ENCODE measurements at regions not wholly inside any gene's neighbourhood (a gene's known extent, or its start where the extent isn't known, plus 50 kb on each side); places are given as distances from the start of the nearest gene placed in this dataset.

DNA sequence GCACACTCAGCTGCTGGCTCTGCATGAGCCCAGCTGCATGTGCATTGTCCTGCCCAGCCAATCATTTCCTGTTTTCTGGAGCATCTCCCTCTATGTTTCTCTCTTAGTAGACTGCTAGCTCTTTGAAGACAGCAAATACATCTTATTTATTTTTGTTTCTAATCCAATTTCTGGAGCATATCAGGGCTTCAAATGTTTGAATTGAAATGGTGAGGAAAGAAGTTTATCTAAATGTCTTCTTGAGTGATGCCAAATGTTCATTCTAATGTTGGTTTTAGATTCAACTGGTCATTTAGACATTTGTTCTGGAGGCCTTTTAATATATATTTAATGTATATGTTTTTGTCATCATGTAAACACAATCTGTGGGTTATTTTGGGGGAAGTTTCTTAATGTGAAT lies 141.9 kb downstream of the DNAJB9 start:
- FAIRE-seq = no peak

GRCh38 chr7:108716783-108717182 lies 147.1 kb downstream of the DNAJB9 start:
- no peak for FAIRE-seq

GRCh38 chr7:108717781-108718180 lies 148.1 kb downstream of the DNAJB9 start:
- FAIRE-seq = no peak

DNA sequence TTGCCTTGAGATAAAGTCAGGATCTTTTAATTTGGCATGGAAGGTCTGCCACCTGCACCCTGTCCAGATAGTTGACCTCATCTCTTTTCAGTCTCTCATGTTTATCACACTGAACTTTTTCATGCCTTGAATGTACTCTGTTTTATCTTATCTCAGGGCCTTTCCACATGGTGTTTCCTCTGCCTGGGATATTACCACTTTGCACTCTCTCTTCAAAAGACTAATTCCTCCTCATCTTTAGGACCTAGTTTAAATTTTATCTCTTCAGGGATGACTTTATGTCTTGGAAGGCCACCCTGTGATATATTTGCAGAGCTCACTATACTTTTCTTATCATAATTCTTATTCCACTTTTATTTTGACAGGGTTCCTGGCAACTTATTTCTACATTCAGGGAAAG lies 150.0 kb downstream of the DNAJB9 start:
- no peak for FAIRE-seq

DNA sequence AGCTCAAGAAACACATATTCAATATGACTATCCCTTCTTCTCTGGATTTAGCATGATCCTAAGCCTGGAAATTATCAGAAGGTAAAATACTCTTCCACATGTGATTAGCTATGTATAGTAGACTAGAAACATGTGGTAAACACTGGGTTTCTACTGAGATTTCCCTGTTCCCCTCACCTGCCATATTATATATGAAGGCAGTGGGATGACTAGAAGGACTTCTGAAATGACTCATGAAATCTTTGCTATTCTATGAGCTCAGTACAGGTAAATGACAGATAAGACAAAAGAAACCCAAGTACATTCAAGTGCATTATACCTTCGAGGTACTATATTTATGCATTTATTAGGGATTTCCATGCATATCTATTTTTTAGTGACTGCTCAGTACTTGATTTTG lies 152.9 kb downstream of the DNAJB9 start:
- no peak for FAIRE-seq

- no peak for FAIRE-seq
Measured at GRCh38 chr7:108723381-108723814, 153.7 kb downstream of the DNAJB9 start.

DNA sequence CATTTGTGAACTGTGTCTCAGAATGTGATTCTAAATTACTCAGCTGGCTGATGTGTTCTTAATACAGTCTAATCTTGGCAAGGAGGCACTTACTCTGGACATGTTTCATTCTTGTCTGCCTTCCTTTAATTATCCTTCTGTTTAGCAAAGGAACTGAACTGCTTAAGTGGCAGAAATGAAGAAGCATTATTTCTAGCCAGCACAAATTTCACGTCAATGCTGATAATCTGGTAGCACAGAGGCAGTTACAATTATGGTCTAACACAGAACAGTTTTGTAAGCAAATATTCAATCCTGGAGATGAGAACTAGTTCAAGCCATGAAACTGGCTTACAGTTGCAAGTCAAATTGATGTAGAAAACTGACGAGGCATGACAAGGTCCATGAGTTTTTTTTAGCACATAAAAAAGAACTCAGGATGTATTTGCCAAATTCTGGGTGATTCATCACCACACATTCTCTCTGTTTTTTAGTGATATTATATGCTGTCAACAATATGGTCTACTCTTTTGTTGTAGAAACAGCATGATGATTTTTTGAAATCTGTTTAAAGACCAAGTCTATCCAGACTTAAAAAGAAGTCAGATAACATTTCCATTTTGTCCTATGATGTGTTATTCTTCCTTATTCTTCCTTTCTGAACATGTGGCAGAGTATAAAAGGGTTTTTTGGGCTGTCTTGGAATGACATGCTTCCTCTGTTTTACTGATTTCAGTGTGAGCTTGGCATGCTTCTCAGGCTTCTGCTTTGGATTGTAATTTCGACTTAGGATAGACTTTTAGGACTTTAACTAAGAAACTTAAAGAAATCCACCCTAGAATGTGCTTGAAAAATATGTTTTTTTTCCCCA lies 154.8 kb downstream of the DNAJB9 start:
- FAIRE-seq = no peak

DNA sequence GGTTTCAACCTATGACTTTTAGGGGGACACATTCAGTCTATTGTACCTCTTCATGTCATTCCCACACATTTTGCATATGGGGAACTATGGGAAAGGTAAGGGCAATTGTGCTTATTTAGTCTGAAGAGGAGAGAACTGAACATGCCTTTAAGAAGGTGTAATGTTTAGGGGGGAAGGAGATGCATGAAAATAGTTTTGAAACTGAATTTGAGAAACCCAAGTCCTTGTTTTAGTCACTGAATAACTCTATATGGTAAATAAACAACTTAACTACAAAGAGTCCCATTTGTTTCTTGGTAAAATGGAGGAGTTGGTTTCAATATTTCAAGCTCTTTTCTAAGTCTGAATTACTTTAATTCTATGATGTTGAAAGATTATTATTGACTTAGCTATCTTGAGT lies 166.1 kb downstream of the DNAJB9 start:
- no peak for FAIRE-seq

GRCh38 chr7:108736221-108736891 lies 166.7 kb downstream of the DNAJB9 start:
- FAIRE-seq = no peak

DNA sequence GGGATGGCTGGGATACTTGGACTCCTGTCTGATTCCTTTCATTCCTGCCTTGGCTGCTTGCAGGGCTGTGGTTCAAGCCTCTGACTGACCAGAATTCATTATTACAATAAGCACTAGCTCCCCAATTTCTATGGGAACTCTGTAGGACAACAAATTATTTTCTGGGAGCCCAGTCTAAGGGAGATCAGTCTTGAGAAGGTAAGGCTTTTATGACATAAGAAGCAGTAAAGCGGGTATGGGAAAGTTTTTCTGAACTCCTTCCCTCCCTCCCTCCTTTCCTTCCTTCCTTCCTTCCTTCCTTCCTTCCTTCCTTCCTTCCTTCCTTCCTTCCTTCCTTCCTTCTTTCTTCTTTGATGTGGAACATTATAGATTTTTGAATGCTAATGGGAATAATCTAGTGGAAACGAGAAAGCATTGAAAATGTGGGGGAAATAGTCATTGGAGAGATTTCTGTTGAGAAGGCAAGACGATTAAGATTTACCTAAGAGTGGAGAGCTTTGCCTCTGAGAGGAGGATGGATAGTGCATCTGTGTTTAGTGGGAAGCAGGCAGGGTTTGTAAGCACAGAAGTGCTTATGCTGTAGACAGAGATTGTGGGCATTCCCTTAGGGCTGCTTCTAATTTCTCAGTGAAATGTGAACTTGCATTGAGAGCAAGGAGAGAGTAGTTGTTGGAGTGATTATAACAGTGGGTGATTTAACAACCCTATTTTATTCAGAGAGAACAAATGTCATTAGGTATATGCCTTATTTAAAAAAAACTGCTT lies 201.5 kb downstream of the DNAJB9 start:
- FAIRE-seq = no peak

DNA sequence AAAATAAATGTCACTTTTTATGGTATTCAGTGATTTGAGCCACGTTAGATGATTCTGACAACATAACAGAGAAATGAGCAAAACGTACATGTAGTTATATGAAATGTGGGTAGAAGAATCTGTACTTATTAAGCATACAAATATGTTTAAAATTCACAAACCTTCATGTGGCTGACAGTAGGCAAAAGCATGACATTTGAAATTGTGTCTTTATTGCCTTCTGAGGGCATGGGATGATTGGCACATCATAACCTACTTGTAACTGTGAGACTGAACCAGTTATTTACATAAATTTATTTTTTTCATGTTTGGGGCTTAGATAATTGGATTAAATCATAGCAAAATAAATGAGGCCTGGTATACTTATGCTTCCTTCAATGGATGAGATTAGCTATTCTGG lies 202.2 kb downstream of the DNAJB9 start:
- no peak for FAIRE-seq

DNA sequence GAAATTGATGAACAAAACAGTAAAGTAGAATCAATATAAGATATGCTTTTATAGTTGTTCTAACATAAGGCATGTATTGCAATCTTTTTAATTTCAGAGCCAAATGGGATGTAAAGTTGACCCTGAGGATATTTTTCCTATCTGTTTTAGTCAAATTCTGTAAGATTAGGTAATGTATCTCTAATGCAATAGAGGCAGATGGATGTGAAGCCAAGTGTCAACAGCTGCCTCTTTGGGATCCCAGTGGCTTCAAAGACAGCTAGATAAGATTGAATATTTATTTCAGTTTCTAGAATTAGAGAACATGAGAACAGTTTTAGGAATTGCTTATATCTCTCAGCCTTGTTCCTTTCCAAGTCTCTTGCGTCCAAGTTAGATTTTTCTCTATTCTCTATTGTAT lies 208.3 kb downstream of the DNAJB9 start:
- no peak for FAIRE-seq

DNA sequence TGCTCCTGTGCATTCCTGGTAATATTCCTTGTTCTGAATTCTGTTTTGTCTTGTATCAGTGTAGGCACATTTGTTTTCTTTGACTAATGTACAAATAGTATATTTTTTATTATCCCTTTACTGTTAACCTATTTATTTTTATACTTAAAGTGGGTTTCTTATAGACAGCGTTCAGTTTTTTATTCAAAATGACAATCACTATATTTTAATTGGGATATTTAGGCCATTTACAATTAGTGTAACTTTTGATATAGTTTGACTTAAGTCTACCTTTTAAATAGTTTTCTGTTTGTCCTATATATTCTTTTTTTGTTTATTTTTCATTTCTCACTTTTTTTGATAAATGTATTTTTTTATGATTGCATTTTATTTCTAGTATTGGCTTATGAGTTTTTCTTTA lies 219.8 kb downstream of the DNAJB9 start:
- FAIRE-seq = no peak

GRCh38 chr7:108794466-108794865 lies 224.8 kb downstream of the DNAJB9 start:
- no peak for FAIRE-seq

- FAIRE-seq = no peak
Measured at GRCh38 chr7:108802650-108803049, 233.0 kb downstream of the DNAJB9 start.

GRCh38 chr7:108805808-108806397 lies 236.2 kb downstream of the DNAJB9 start:
- FAIRE-seq = no peak

DNA sequence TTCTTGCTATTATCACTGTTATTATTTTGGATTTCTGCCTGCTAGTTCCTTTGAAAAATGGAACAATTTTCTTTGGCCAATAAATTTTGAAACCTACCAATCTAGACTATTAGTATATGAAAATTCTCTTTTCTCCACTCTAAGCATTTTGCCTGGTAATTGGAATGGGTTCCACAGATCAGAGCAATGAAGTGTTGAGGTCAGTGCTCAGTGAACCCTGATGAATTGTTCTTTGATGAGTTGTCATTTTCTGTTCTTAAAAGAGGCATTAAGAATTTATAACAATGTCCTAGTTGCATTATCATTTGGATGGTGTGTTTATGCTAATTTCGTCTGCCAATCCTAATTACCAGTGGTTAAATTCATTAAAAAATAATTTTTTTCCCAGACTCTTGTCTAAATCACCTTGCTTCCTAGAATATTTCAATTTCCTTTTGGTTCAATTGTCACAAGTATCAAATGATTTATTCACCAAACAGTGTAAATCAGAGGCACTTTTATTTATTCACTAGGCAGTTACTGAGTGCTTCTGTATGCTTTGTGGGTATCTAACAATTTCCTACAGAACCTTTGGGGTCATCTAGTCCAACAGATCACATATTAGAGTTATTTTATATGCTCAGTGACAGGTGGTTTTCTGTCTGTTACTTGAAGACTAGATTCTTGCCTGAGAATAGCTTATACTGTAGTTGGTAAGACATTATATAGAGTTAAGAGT lies 239.0 kb downstream of the DNAJB9 start:
- FAIRE-seq = no peak

GRCh38 chr7:108809356-108809755 lies 239.7 kb downstream of the DNAJB9 start:
- FAIRE-seq = no peak

GRCh38 chr7:108810756-108811385 lies 241.2 kb downstream of the DNAJB9 start:
- FAIRE-seq = no peak

- no peak for FAIRE-seq
Measured at GRCh38 chr7:108813251-108814014, 243.8 kb downstream of the DNAJB9 start.

DNA sequence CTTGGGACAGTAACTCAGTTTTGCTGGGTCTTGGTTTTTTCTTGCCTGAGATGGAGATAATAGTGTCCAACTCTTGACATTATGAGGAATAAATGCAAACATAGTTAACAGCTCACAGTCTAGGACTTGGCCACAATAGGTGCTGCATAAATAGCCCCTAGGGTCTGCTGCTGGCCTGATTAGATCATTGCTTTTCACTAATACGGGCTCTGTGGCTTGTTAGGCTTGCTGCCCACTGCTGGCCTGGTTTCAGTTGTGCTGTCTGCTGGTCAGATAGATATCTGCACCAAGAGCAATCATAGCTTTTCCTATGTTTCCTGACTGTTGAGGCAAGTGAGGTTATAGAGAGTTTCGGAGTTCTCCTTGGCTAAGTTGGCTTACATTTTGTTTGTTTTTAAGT lies 246.1 kb downstream of the DNAJB9 start:
- no peak for FAIRE-seq

Data from endometrium (tissue), 2 donors.